WI38 (cell line): ENCODE measurements at regions not wholly inside any gene's neighbourhood (a gene's known extent, or its start where the extent isn't known, plus 50 kb on each side); places are given as distances from the start of the nearest gene placed in this dataset.

Experiments used
- H3K4me3 ChIP-seq: 2 replicates; pipeline ENCODE4 v1.5.1; 2011; ENCODE audit warnings: low read depth, mild to moderate bottlenecking, control low read depth, low read length
- TF ChIP-seq, protein P1 (sequence below): IDR thresholded peaks from 2 replicates; pipeline ENCODE4 v1.5.1; 2012; ENCODE audit warnings: low read depth, mild to moderate bottlenecking, control low read depth, low read length

DNA sequence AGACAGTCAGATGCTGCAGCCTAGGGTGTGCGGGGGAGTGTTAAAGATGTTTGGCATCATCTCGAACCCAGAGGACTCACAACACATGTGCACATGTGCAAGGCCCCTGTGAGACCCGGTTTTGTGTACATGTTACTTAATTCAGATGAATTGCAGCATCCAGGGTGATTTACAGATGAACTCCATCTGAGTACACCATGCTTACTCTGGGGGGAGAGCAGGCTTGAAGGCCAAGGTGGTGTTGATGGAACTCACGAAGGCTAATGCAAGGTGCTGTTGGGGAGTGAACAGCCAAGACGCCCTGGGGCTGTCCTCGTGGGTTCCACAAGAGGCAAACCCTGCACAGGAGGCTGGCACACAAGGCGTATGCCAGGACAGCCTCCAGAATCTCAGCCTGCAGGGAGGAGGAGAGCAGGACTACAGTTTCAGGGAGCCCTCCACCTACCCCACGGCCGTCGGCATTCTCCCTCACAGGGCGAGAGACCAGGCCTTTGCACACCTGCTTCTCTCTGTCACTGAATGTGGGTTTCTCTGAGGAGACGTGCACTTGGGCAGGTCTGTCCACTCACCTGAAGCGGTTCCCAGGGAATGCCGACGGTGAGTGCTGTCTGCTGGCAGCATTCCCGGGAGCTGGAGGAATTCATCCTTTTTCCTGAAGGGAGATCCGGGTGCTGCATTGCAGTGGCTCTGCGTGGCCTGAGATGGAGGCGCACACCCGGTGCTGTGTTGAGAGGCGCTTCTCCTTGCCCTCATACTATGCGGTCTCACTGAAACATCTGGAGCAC lies 178.5 kb upstream of the RNF32 start:
- TF ChIP-seq, protein P1, sequence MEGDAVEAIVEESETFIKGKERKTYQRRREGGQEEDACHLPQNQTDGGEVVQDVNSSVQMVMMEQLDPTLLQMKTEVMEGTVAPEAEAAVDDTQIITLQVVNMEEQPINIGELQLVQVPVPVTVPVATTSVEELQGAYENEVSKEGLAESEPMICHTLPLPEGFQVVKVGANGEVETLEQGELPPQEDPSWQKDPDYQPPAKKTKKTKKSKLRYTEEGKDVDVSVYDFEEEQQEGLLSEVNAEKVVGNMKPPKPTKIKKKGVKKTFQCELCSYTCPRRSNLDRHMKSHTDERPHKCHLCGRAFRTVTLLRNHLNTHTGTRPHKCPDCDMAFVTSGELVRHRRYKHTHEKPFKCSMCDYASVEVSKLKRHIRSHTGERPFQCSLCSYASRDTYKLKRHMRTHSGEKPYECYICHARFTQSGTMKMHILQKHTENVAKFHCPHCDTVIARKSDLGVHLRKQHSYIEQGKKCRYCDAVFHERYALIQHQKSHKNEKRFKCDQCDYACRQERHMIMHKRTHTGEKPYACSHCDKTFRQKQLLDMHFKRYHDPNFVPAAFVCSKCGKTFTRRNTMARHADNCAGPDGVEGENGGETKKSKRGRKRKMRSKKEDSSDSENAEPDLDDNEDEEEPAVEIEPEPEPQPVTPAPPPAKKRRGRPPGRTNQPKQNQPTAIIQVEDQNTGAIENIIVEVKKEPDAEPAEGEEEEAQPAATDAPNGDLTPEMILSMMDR, result no peak
- H3K4me3 ChIP-seq, result no peak overlapping the region

DNA sequence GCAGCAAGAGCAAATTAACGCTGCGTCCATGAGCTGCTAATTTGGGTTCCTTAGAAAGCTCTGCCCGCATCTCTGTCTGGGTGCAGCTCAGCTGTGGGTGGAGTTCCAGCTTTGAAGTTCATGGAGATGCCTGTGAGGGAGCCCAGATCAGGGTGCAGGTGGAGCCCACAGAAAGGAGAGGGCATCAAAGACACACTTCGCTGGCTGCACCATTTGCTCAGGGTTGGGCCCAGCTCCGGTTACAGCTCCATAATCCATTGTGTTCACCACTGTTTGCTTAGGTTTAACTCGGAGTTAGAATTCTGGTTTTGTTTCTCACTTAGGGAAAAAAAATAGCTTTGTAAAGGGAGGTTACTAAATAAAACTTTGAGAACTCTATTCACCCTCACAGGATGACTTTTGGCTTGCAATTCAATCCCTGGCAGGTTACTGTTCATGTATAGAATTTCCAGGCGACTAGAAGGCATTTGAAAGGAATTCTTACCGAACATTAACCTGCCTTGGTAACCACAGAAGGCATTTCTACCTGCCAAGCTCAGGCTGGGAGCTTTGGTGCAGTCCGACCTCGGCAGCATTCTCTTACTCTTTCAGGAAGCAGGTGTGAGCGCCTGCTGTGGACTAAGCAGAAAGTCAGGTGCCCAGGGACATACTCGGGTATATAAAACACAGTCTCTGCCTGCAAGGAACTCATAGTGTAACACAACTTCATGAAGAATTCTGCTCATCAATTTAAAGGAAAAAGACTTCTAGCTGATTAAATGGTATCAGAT lies 179.5 kb upstream of the RNF32 start:
- no peak overlapping the region for H3K4me3 ChIP-seq
- TF ChIP-seq, protein P1, result no peak

DNA sequence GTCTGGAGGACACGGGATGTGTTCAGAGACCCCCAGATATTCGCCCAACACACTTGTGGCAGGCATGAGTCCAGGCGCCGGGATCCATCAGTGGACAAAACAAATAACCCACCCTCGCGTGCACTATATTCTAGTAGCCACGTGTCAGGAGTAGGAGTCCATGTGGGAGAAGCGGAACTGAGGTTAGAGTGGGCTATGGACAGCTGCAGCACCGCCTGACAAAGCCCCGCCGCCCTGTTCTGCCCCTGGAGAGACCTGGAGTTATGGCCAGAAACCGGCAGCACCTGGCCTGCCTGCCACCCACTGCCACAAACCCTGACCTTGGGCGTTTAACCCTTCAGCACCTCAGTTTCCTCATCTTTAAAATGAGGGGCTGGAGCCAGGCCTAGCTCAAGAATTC lies 181.0 kb upstream of the RNF32 start:
- no peak overlapping the region for H3K4me3 ChIP-seq
- TF ChIP-seq, protein P1, result no peak

DNA sequence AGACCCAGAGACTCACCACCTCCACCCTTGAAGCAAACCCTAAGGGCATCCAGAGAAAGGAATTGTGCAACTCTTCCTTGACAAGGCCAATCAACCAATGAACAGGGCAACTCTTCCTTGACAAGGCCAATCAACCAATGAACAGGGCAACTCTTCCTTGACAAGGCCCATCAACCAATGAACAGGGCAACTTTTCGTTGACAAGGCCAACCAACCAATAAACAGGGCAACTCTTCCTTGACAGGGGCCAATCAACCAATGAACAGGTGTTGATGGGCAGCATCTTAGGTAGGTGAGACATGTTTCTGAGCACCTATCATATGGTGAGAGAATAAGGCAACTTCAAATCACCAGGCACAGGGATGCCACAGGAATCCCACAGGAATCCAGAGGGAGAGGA lies 181.5 kb upstream of the RNF32 start:
- H3K4me3 ChIP-seq, result no peak overlapping the region
- TF ChIP-seq, protein P1, result no peak

DNA sequence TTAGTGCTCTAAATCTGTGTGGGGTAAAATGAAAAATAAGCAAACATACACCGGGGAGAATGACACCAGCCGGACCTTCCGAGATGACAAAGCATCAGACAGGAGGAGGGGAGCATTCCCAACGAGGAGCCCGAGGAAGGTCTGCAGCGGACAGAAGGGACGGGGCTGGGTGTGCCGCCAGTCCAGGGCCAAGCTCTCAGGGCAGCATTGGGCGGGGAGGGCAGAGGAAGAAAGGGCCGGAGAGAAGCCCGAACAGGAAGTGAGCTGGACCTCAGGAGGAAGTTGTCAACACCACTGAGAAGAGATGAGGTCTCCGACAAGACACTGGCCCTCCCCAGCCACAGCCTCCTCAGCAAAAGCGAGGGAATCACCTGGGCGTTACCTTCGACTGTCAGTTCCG lies 182.6 kb upstream of the RNF32 start:
- H3K4me3 ChIP-seq, result no peak overlapping the region
- TF ChIP-seq, protein P1, result no peak

DNA sequence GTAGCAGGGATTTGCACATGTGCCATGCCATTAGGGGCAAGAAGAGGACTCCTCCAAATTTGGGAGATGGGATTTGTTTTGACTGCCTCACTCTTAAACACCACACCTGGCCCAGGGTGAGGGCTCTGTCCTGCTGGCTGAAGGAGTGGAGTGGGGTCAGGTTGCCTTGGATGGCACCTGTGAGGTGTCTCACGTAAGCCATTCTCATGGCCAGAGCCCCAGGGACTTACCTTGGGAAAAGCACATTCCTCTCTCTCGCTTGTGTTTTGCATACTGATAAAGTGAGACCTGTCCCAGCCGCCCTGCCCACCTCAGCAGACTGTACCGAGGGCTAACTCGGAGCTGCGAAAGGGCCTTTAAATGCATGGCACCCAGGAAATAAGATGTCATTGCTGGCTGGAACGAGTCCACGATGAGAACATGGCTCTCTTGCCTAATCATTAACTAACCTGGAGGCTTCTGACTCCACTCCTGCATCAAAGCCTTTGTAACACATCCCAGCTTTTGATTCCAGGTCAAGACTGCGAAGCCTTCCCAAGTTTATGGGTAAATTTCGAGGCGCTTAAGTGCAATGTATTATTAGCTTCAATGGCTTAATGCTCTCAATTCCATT lies 184.0 kb upstream of the RNF32 start:
- TF ChIP-seq, protein P1, result no peak
- no peak overlapping the region for H3K4me3 ChIP-seq

DNA sequence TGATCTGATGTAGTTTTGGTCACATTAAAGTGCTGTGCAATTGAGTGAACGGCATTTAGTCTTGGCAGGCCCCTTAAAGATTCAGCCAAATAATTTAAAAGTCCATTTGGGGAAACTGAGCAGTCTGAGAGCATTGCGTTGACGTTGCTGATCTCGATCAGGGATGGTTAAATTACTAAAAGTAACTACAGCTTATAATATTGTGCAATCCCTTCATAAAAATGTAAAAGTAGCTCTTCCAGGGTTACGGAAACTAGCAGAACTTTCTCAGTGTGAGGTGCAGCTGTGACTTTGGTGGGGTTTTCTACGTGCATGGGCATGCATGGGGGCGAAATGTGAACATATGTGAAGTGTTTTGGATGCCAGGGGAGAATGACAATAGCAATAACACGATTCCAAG lies 184.5 kb upstream of the RNF32 start:
- no peak overlapping the region for H3K4me3 ChIP-seq
- TF ChIP-seq, protein P1, result no peak
